ENCODE measurements at regions not wholly inside any gene's neighbourhood (a gene's known extent, or its start where the extent isn't known, plus 50 kb on each side); places are given as distances from the start of the nearest gene placed in this dataset.

DNA sequence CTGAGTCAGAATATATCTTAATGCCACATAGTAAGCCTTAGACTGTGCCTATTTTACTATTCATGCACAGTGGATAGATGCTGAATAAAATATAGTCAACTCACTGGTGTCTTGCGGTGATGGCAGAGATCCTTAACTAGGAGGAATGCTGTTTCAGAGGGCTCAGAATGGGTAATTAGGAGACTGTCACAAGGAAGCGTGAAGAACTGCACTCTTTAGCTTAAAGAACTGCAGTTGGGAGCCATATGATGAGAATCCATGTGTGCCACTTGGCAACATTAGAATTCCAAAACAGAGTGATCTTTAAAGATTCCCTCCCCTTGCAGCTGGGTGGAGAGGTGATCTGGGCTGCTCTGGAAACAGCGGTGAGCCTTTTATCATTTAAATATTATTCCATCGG, 357.6 kb downstream of the MCTP2 start:
- Histone ChIP-seq H3K4me1 (ENCODE audit: control insufficient read depth in 1 of 2, insufficient read depth in 2 of 2, low read length in 2 of 2) (no peaks in the 10 kb centered on the region), H3K79me1 (ENCODE audit: low read length) (no peaks in the 10 kb centered on the region), H3K9me3 (ENCODE audit: insufficient read depth, low read depth, low read length) (no peaks in the 10 kb centered on the region), H2AFZ (ENCODE audit: insufficient read depth, low read length, poor library complexity) (no peak overlapping the region), H4K91ac (ENCODE audit: low read depth, low read length) (no peak overlapping the region), H3K18ac (ENCODE audit: low read length) (no peak overlapping the region), H2AK5ac (ENCODE audit: low read length) (no peak overlapping the region), H2BK120ac (ENCODE audit: insufficient read depth, low read length, poor library complexity) (no peak overlapping the region), H3K9ac (ENCODE audit: low read length) (no peak overlapping the region), H2BK12ac (ENCODE audit: low read length) (no peak overlapping the region), H4K8ac (ENCODE audit: low read depth, low read length) (no peak overlapping the region), H3K4me3 (ENCODE audit: low read depth, low read length) (no peak overlapping the region), H3K79me2 (ENCODE audit: control insufficient read depth, insufficient read depth, low read length, poor library complexity) (no peaks in the 10 kb centered on the region), H3K36me3 (ENCODE audit: control insufficient read depth in 1 of 2, insufficient read depth in 2 of 2, low read length in 2 of 2) (no peaks in the 10 kb centered on the region), H4K12ac (ENCODE audit: low read depth, low read length) (no peak overlapping the region), H3K27me3 (ENCODE audit: insufficient read depth, low read length) (no peaks in the 10 kb centered on the region), H3K4ac (ENCODE audit: low read depth, low read length) (no peak overlapping the region), H2BK5ac (ENCODE audit: low read depth, low read length, poor library complexity) (no peak overlapping the region), H3K4me2 (ENCODE audit: low read length) (no peak overlapping the region), H3K23ac (ENCODE audit: low read length) (no peak overlapping the region), H3K14ac (ENCODE audit: low read length) (no peak overlapping the region), H3K27ac (ENCODE audit: low read depth, low read length) (no peak overlapping the region)
- no peak for DNase-seq
- no CpG with 5 or more reads among the region's 4 CpGs for WGBS (ENCODE audit: extremely low coverage, insufficient coverage, insufficient read length)

DNA sequence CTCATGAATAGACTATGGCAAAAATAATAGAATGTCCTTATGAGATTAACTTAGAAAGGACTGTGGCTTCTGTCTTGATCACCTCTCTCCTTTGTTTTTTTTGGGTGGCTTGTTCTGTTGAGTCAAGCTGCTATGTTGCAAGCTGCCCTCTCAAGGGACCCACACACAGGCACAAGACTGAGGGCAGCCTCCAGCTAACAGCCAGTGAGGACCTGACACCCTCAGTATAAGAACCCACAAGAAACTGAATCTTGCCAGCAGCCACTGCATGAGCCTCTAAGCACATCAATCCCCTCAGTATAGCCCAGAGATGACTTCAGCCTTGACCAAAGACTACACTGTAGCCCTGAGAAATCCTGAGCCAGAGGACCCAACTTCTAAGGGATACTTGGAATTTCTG, 361.1 kb downstream of the MCTP2 start:
- no peak overlapping the region for H2AFZ ChIP-seq (ENCODE audit: insufficient read depth, low read length, poor library complexity)
- H3K79me2 ChIP-seq (ENCODE audit: control insufficient read depth, insufficient read depth, low read length, poor library complexity), result no peaks in the 10 kb centered on the region
- no peak overlapping the region for H2AK5ac ChIP-seq (ENCODE audit: low read length)
- H3K4me3 ChIP-seq (ENCODE audit: low read depth, low read length), result no peak overlapping the region
- H3K27ac ChIP-seq (ENCODE audit: low read depth, low read length), result no peak overlapping the region
- H2BK120ac ChIP-seq (ENCODE audit: insufficient read depth, low read length, poor library complexity), result no peak overlapping the region
- no peaks in the 10 kb centered on the region for H3K36me3 ChIP-seq (ENCODE audit: control insufficient read depth in 1 of 2, insufficient read depth in 2 of 2, low read length in 2 of 2)
- DNase-seq, result no peak
- no peak overlapping the region for H3K14ac ChIP-seq (ENCODE audit: low read length)
- no peak overlapping the region for H3K23ac ChIP-seq (ENCODE audit: low read length)
- no peak overlapping the region for H3K9ac ChIP-seq (ENCODE audit: low read length)
- no peaks in the 10 kb centered on the region for H3K27me3 ChIP-seq (ENCODE audit: insufficient read depth, low read length)
- no peak overlapping the region for H4K91ac ChIP-seq (ENCODE audit: low read depth, low read length)
- H3K4ac ChIP-seq (ENCODE audit: low read depth, low read length), result no peak overlapping the region
- H3K79me1 ChIP-seq (ENCODE audit: low read length), result no peaks in the 10 kb centered on the region
- no peak overlapping the region for H2BK5ac ChIP-seq (ENCODE audit: low read depth, low read length, poor library complexity)
- H3K9me3 ChIP-seq (ENCODE audit: insufficient read depth, low read depth, low read length), result no peaks in the 10 kb centered on the region
- H3K4me2 ChIP-seq (ENCODE audit: low read length), result no peak overlapping the region
- H4K12ac ChIP-seq (ENCODE audit: low read depth, low read length), result no peak overlapping the region
- H2BK12ac ChIP-seq (ENCODE audit: low read length), result no peak overlapping the region
- no peaks in the 10 kb centered on the region for H3K4me1 ChIP-seq (ENCODE audit: control insufficient read depth in 1 of 2, insufficient read depth in 2 of 2, low read length in 2 of 2)
- no peak overlapping the region for H3K18ac ChIP-seq (ENCODE audit: low read length)
- H4K8ac ChIP-seq (ENCODE audit: low read depth, low read length), result no peak overlapping the region

GRCh38 chr15:94596707-94597106, 365.3 kb downstream of the MCTP2 start:
- Histone ChIP-seq H2AK5ac (ENCODE audit: low read length) (no peak overlapping the region), H3K9ac (ENCODE audit: low read length) (no peak overlapping the region), H3K79me1 (ENCODE audit: low read length) (no peaks in the 10 kb centered on the region), H3K79me2 (ENCODE audit: control insufficient read depth, insufficient read depth, low read length, poor library complexity) (no peaks in the 10 kb centered on the region), H4K91ac (ENCODE audit: low read depth, low read length) (no peak overlapping the region), H2BK12ac (ENCODE audit: low read length) (no peak overlapping the region), H3K27me3 (ENCODE audit: insufficient read depth, low read length) (no peaks in the 10 kb centered on the region), H2BK5ac (ENCODE audit: low read depth, low read length, poor library complexity) (no peak overlapping the region), H3K9me3 (ENCODE audit: insufficient read depth, low read depth, low read length) (no peaks in the 10 kb centered on the region), H4K12ac (ENCODE audit: low read depth, low read length) (no peak overlapping the region), H3K4me1 (ENCODE audit: control insufficient read depth in 1 of 2, insufficient read depth in 2 of 2, low read length in 2 of 2) (no peaks in the 10 kb centered on the region), H2AFZ (ENCODE audit: insufficient read depth, low read length, poor library complexity) (no peak overlapping the region), H3K4me3 (ENCODE audit: low read depth, low read length) (no peak overlapping the region), H3K4ac (ENCODE audit: low read depth, low read length) (no peak overlapping the region), H3K27ac (ENCODE audit: low read depth, low read length) (no peak overlapping the region), H2BK120ac (ENCODE audit: insufficient read depth, low read length, poor library complexity) (no peak overlapping the region), H3K23ac (ENCODE audit: low read length) (no peak overlapping the region), H4K8ac (ENCODE audit: low read depth, low read length) (no peak overlapping the region), H3K4me2 (ENCODE audit: low read length) (no peak overlapping the region), H3K18ac (ENCODE audit: low read length) (no peak overlapping the region), H3K36me3 (ENCODE audit: control insufficient read depth in 1 of 2, insufficient read depth in 2 of 2, low read length in 2 of 2) (no peaks in the 10 kb centered on the region), H3K14ac (ENCODE audit: low read length) (no peak overlapping the region)
- DNase-seq, result no peak
- WGBS (ENCODE audit: extremely low coverage, insufficient coverage, insufficient read length), result no CpG with 5 or more reads among the region's 1 CpG

GRCh38 chr15:94600505-94600904, 369.1 kb downstream of the MCTP2 start:
- H3K9ac ChIP-seq (ENCODE audit: low read length), result no peak overlapping the region
- H4K12ac ChIP-seq (ENCODE audit: low read depth, low read length), result no peak overlapping the region
- no peaks in the 10 kb centered on the region for H3K9me3 ChIP-seq (ENCODE audit: insufficient read depth, low read depth, low read length)
- no peaks in the 10 kb centered on the region for H3K4me1 ChIP-seq (ENCODE audit: control insufficient read depth in 1 of 2, insufficient read depth in 2 of 2, low read length in 2 of 2)
- no peak overlapping the region for H3K23ac ChIP-seq (ENCODE audit: low read length)
- H3K79me2 ChIP-seq (ENCODE audit: control insufficient read depth, insufficient read depth, low read length, poor library complexity), result no peaks in the 10 kb centered on the region
- H4K8ac ChIP-seq (ENCODE audit: low read depth, low read length), result no peak overlapping the region
- H3K18ac ChIP-seq (ENCODE audit: low read length), result no peak overlapping the region
- no peak overlapping the region for H2BK120ac ChIP-seq (ENCODE audit: insufficient read depth, low read length, poor library complexity)
- DNase-seq, result no peak
- no peak overlapping the region for H2AFZ ChIP-seq (ENCODE audit: insufficient read depth, low read length, poor library complexity)
- no peak overlapping the region for H2AK5ac ChIP-seq (ENCODE audit: low read length)
- H3K4me3 ChIP-seq (ENCODE audit: low read depth, low read length), result no peak overlapping the region
- H3K4ac ChIP-seq (ENCODE audit: low read depth, low read length), result no peak overlapping the region
- H3K4me2 ChIP-seq (ENCODE audit: low read length), result no peak overlapping the region
- no CpG with 5 or more reads among the region's 8 CpGs for WGBS (ENCODE audit: extremely low coverage, insufficient coverage, insufficient read length)
- H3K27me3 ChIP-seq (ENCODE audit: insufficient read depth, low read length), result no peaks in the 10 kb centered on the region
- no peak overlapping the region for H3K27ac ChIP-seq (ENCODE audit: low read depth, low read length)
- no peak overlapping the region for H2BK12ac ChIP-seq (ENCODE audit: low read length)
- H4K91ac ChIP-seq (ENCODE audit: low read depth, low read length), result no peak overlapping the region
- no peak overlapping the region for H3K14ac ChIP-seq (ENCODE audit: low read length)
- H3K36me3 ChIP-seq (ENCODE audit: control insufficient read depth in 1 of 2, insufficient read depth in 2 of 2, low read length in 2 of 2), result no peaks in the 10 kb centered on the region
- no peak overlapping the region for H2BK5ac ChIP-seq (ENCODE audit: low read depth, low read length, poor library complexity)
- no peaks in the 10 kb centered on the region for H3K79me1 ChIP-seq (ENCODE audit: low read length)

Data from trophoblast cell (in vitro differentiated cells and primary cell).